NCI-H1436 (cell line): ENCODE measurements at regions not wholly inside any gene's neighbourhood (a gene's known extent, or its start where the extent isn't known, plus 50 kb on each side); places are given as distances from the start of the nearest gene placed in this dataset.

Experiments used
- DNase-seq: peaks from one replicate; lab custom pipeline; 2025; lab: John Stamatoyannopoulos, UW

GRCh38 chr3:148583793-148584192 lies 113.9 kb upstream of the AGTR1 start:
- no peak for DNase-seq

GRCh38 chr3:148584438-148584837 lies 113.3 kb upstream of the AGTR1 start:
- no peak for DNase-seq

- no peak for DNase-seq
Measured at GRCh38 chr3:148585671-148586379, 111.9 kb upstream of the AGTR1 start.

- DNase-seq = no peak
Measured at GRCh38 chr3:148588291-148588690, 109.4 kb upstream of the AGTR1 start.

GRCh38 chr3:148591525-148591924 lies 106.2 kb upstream of the AGTR1 start:
- DNase-seq = no peak

- DNase-seq = no peak
Measured at GRCh38 chr3:148598619-148599018, 99.1 kb upstream of the AGTR1 start.

GRCh38 chr3:148599481-148599880 lies 98.2 kb upstream of the AGTR1 start:
- DNase-seq = no peak

- DNase-seq = no peak
Measured at GRCh38 chr3:148600440-148600839, 97.3 kb upstream of the AGTR1 start.

GRCh38 chr3:148600902-148601765 lies 96.6 kb upstream of the AGTR1 start:
- no peak for DNase-seq

- no peak for DNase-seq
Measured at GRCh38 chr3:148601766-148602685, 95.7 kb upstream of the AGTR1 start.

GRCh38 chr3:148604270-148605085 lies 93.2 kb upstream of the AGTR1 start:
- DNase-seq = no peak

- DNase-seq = no peak
Measured at GRCh38 chr3:148605521-148605920, 92.2 kb upstream of the AGTR1 start.

GRCh38 chr3:148606979-148607378 lies 90.7 kb upstream of the AGTR1 start:
- DNase-seq = no peak

- DNase-seq = no peak
Measured at GRCh38 chr3:148607491-148607890, 90.2 kb upstream of the AGTR1 start.

- no peak for DNase-seq
Measured at GRCh38 chr3:148612278-148612677, 85.4 kb upstream of the AGTR1 start.

- DNase-seq = no peak
Measured at GRCh38 chr3:148615382-148615781, 82.3 kb upstream of the AGTR1 start.

GRCh38 chr3:148625095-148625736 lies 72.5 kb upstream of the AGTR1 start:
- no peak for DNase-seq

- DNase-seq = no peak
Measured at GRCh38 chr3:148625991-148626390, 71.7 kb upstream of the AGTR1 start.

- DNase-seq = no peak
Measured at GRCh38 chr3:148629006-148629405, 68.7 kb upstream of the AGTR1 start.

- DNase-seq = no peak
Measured at GRCh38 chr3:148631124-148631903, 66.4 kb upstream of the AGTR1 start.
